ENCODE measurements at regions not wholly inside any gene's neighbourhood (a gene's known extent, or its start where the extent isn't known, plus 50 kb on each side); places are given as distances from the start of the nearest gene placed in this dataset.

DNA sequence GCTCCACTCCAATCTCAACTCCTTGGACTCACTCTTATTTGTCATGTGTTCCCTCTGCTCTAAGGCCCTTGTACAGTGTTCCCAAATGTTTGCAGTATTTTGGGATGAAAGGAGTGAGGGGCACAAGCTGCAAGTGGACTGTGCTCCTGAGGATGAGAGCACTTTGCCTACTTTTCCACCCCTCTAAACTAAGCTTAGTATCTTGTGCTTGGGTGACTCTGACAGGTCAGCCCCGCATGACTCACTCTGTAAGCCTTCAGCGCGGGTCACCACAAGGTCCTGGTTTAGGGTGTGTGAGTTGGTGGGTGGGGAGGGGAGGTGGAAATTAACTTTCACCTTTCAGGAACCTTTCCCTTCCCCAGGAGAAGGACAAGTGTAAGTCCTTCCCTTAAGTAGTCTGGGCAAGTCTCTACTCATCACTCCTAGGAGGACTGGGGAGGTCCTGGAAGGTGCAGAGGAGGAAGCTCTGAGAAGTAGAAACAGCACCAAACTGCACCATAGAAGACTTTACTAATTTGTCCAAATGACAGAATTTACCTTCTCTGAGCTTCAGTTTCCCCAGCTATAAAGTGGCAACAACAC is 68.8 kb upstream of the EPB41L1 start:
- Histone ChIP-seq H3K9ac (ENCODE audit: insufficient read depth, low read length, poor library complexity, severe bottlenecking) (no peak overlapping the region), H4K20me1 (ENCODE audit: insufficient read depth, low read length) (no peaks in the 10 kb centered on the region), H3K27ac (ENCODE audit: low read depth in 1 of 2, low read length in 2 of 2) (no peak overlapping the region), H3K9me3 (replicated peaks in 1 of 2; ENCODE audit: control insufficient read depth in 1 of 2, insufficient read depth in 1 of 2, low read length in 2 of 2) (no peaks in the 10 kb centered on the region), H2AFZ (ENCODE audit: insufficient read depth, low read depth, low read length, poor library complexity, severe bottlenecking) (no peak overlapping the region), H3K4me2 (replicated peaks; ENCODE audit: extremely low read depth, low read length, poor library complexity, severe bottlenecking) (no peak overlapping the region), H3K4me3 (replicated peaks in 1 of 3; ENCODE audit: low read depth in 2 of 3, low read length in 3 of 3) (no peak overlapping the region), H3K27me3 (ENCODE audit: control insufficient read depth in 2 of 2, insufficient read depth in 2 of 2, low read length in 2 of 2) (peaks cover 9 to 25% of the 10 kb centered on the region in 2 donors), H3K36me3 (replicated peaks in 1 of 2; ENCODE audit: control insufficient read depth in 1 of 2, insufficient read depth in 2 of 2, low read length in 2 of 2) (no peaks in the 10 kb centered on the region), H3K4me1 (ENCODE audit: control insufficient read depth in 1 of 2, insufficient read depth in 2 of 2, low read length in 2 of 2) (peaks cover 3 to 9% of the 10 kb centered on the region in 2 donors), H3K79me2 (ENCODE audit: insufficient read depth, low read length) (no peaks in the 10 kb centered on the region)
- H3K4me1 Mint-ChIP-seq, result peaks cover 19% of the 10 kb centered on the region
- no peaks in the 10 kb centered on the region for H3K36me3 Mint-ChIP-seq
- peak; percentile 38 to 73 (median 40) for DNase-seq
- H3K27me3 Mint-ChIP-seq (ENCODE audit: low read depth in 3 of 3), result peaks cover 20 to 33% (median 30%) of the 10 kb centered on the region in 3 donors
- peak overlapping the region in 3 of 7 donors; percentile 74 to 90 (median 85) for H3K27ac Mint-ChIP-seq
- intact Hi-C loops (cut with micrococcal nuclease), result no loop called here
- H3K9me3 Mint-ChIP-seq, result peaks cover 0 to 6% (median 1%) of the 10 kb centered on the region in 7 donors
- H3K4me3 Mint-ChIP-seq, result no peak overlapping the region
- WGBS (ENCODE audit: insufficient coverage), result no CpG with 5 or more reads among the region's 3 CpGs
- TF ChIP-seq, protein P1, sequence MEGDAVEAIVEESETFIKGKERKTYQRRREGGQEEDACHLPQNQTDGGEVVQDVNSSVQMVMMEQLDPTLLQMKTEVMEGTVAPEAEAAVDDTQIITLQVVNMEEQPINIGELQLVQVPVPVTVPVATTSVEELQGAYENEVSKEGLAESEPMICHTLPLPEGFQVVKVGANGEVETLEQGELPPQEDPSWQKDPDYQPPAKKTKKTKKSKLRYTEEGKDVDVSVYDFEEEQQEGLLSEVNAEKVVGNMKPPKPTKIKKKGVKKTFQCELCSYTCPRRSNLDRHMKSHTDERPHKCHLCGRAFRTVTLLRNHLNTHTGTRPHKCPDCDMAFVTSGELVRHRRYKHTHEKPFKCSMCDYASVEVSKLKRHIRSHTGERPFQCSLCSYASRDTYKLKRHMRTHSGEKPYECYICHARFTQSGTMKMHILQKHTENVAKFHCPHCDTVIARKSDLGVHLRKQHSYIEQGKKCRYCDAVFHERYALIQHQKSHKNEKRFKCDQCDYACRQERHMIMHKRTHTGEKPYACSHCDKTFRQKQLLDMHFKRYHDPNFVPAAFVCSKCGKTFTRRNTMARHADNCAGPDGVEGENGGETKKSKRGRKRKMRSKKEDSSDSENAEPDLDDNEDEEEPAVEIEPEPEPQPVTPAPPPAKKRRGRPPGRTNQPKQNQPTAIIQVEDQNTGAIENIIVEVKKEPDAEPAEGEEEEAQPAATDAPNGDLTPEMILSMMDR (IDR thresholded peaks at IDR 0.05), result no peak

DNA sequence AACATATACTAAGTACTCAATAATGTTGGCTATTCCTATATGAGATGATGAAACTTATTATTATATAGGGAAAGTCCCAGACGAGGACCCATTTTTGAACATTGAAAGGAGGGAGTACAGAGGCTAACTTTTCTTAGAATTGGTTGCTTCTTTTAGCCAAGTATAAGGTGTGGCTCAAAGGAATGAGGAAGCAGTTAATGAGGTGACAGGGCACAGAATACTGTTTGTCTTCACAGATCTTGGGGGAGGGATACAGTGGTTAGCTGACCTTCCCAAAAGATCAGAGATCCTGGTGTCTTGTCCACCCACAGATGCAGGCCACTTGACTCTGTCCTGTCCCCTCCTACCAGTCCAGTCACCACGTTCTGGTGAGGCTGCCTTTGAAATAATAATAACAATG is 67.8 kb upstream of the EPB41L1 start:
- Histone ChIP-seq H3K79me2 (ENCODE audit: insufficient read depth, low read length) (no peaks in the 10 kb centered on the region), H3K27me3 (ENCODE audit: control insufficient read depth in 2 of 2, insufficient read depth in 2 of 2, low read length in 2 of 2) (peaks cover 16 to 35% of the 10 kb centered on the region in 2 donors), H3K4me3 (replicated peaks in 1 of 3; ENCODE audit: low read depth in 2 of 3, low read length in 3 of 3) (no peak overlapping the region), H3K36me3 (replicated peaks in 1 of 2; ENCODE audit: control insufficient read depth in 1 of 2, insufficient read depth in 2 of 2, low read length in 2 of 2) (no peaks in the 10 kb centered on the region), H3K4me2 (replicated peaks; ENCODE audit: extremely low read depth, low read length, poor library complexity, severe bottlenecking) (no peak overlapping the region), H4K20me1 (ENCODE audit: insufficient read depth, low read length) (no peaks in the 10 kb centered on the region), H3K9ac (ENCODE audit: insufficient read depth, low read length, poor library complexity, severe bottlenecking) (no peak overlapping the region), H3K4me1 (ENCODE audit: control insufficient read depth in 1 of 2, insufficient read depth in 2 of 2, low read length in 2 of 2) (peaks cover 4 to 10% of the 10 kb centered on the region in 2 donors), H3K9me3 (replicated peaks in 1 of 2; ENCODE audit: control insufficient read depth in 1 of 2, insufficient read depth in 1 of 2, low read length in 2 of 2) (no peaks in the 10 kb centered on the region), H2AFZ (ENCODE audit: insufficient read depth, low read depth, low read length, poor library complexity, severe bottlenecking) (no peak overlapping the region), H3K27ac (ENCODE audit: low read depth in 1 of 2, low read length in 2 of 2) (no peak overlapping the region)
- H3K4me1 Mint-ChIP-seq, result peaks cover 22% of the 10 kb centered on the region
- H3K27me3 Mint-ChIP-seq (ENCODE audit: low read depth in 3 of 3), result peaks cover 30 to 43% (median 37%) of the 10 kb centered on the region in 3 donors
- H3K27ac Mint-ChIP-seq, result peak overlapping the region in 1 of 7 donors; percentile 6
- no peak for DNase-seq
- H3K36me3 Mint-ChIP-seq, result peaks cover 1 to 5% of the 10 kb centered on the region in 2 donors
- no peak overlapping the region for H3K4me3 Mint-ChIP-seq
- intact Hi-C loops (cut with micrococcal nuclease), result no loop called here
- H3K9me3 Mint-ChIP-seq, result peaks cover 0 to 11% (median 1%) of the 10 kb centered on the region in 7 donors
- TF ChIP-seq, protein P1 (IDR thresholded peaks at IDR 0.05), result no peak
- 42% methylated on average over 1 of the region's 2 CpGs for WGBS (ENCODE audit: insufficient coverage)

Data from CD14-positive monocyte (primary cell).